Esophagus squamous epithelium (tissue), 4 donors: ENCODE measurements at regions not wholly inside any gene's neighbourhood (a gene's known extent, or its start where the extent isn't known, plus 50 kb on each side); places are given as distances from the start of the nearest gene placed in this dataset.

ENCODE experiments used
- CTCF ChIP-seq, 6 experiments: fragments of 450-650 bp in 4 of 6; fragments of 200-600 bp in 2 of 6; sonication (generic) in 2 of 6; IDR thresholded peaks; one replicate each; pipeline ENCODE4 v1.5.1; 2016 to 2019; ENCODE audit warnings: antibody characterized with exemption in 6 of 6, mild to moderate bottlenecking in 4 of 6, moderate library complexity in 4 of 6
- POLR2A ChIP-seq, 4 donors: fragments of 450-650 bp; IDR thresholded peaks; one replicate each; pipeline ENCODE4 v1.6.1; 2017; ENCODE audit warnings: antibody characterized with exemption in 4 of 4, mild to moderate bottlenecking in 4 of 4, moderate library complexity in 3 of 4

GRCh38 chr20:7123457-7123856, 356.0 kb downstream of the BMP2 start:
- TF ChIP-seq CTCF (IDR thresholded peaks at IDR 0.05) (no peak), POLR2A (IDR thresholded peaks at IDR 0.05) (no peak)
